Fibroblast of lung (primary cell): ENCODE measurements at regions not wholly inside any gene's neighbourhood (a gene's known extent, or its start where the extent isn't known, plus 50 kb on each side); places are given as distances from the start of the nearest gene placed in this dataset.

ENCODE experiments used
- CTCF ChIP-seq, 2 donors: IDR thresholded peaks in 1 of 2; conservative IDR thresholded peaks in 1 of 2; 1 replicate in 1 of 2; 2 replicates in 1 of 2; pipeline ENCODE4 v1.5.1; 2011 to 2012; ENCODE audit warnings: low read length in 2 of 2, control low read depth in 1 of 2, inconsistent platforms in 1 of 2, low read depth in 1 of 2, mild to moderate bottlenecking in 1 of 2
- EZH2 ChIP-seq: IDR thresholded peaks from 2 replicates; pipeline ENCODE4 v1.5.1; 2012; ENCODE audit warnings: low read length, control low read depth, mild to moderate bottlenecking; ENCODE audit errors: missing control alignments

GRCh38 chr10:119997429-119997828, 104.9 kb downstream of the SEC23IP start:
- no peak for TF ChIP-seq CTCF (conservative IDR thresholded peaks at IDR 0.05 in 1 of 2, IDR thresholded peaks at IDR 0.05 in 1 of 2; ENCODE audit: low read depth in 1 of 2, low read length in 2 of 2)
- TF ChIP-seq EZH2: no peak
